ENCODE measurements at regions not wholly inside any gene's neighbourhood (a gene's known extent, or its start where the extent isn't known, plus 50 kb on each side); places are given as distances from the start of the nearest gene placed in this dataset.

- H3K18ac ChIP-seq (ENCODE audit: extremely low read depth, low read length) = no peak overlapping the region
- H2BK120ac ChIP-seq (replicated peaks; ENCODE audit: low read depth, low read length) = no peak overlapping the region
- no peak overlapping the region for H3K23ac ChIP-seq (ENCODE audit: insufficient read length)
- no peaks in the 10 kb centered on the region for H3K27me3 ChIP-seq (replicated peaks in 1 of 4; ENCODE audit: control insufficient read depth in 3 of 4, extremely low read depth in 1 of 4, insufficient read depth in 3 of 4, low read length in 3 of 4)
- WGBS, 2 experiments (ENCODE audit: extremely low coverage in 1 of 2, insufficient coverage in 1 of 2, insufficient read length in 1 of 2, insufficient replicate concordance in 2 of 2, low coverage in 1 of 2, low lambda C conversion rate in 2 of 2, missing lambda C conversion rate in 1 of 2) = 96% methylated on average over 2 of the region's 2 CpGs; no CpG with 5 or more reads in 1 of the 2 experiments
- no peak overlapping the region for H2BK20ac ChIP-seq (ENCODE audit: low read length)
- no peak overlapping the region for H3K4me2 ChIP-seq (ENCODE audit: insufficient read depth in 1 of 2, low read depth in 2 of 2, low read length in 2 of 2)
- H4K20me1 ChIP-seq (replicated peaks in 1 of 2; ENCODE audit: control insufficient read depth in 1 of 2, insufficient read depth in 2 of 2, low read length in 2 of 2) = no peaks in the 10 kb centered on the region
- no peak overlapping the region for H4K8ac ChIP-seq (ENCODE audit: extremely low read depth, insufficient read depth, low read length)
- no peaks in the 10 kb centered on the region for H3K9me3 ChIP-seq (ENCODE audit: insufficient read depth in 2 of 2, low read depth in 1 of 2, low read length in 1 of 2)
- H3K79me1 ChIP-seq (ENCODE audit: low read depth, low read length) = no peaks in the 10 kb centered on the region
- no peak overlapping the region for H2AK5ac ChIP-seq (ENCODE audit: low read depth, low read length)
- no peak overlapping the region for H3K14ac ChIP-seq (ENCODE audit: insufficient read length)
- H3K4me1 ChIP-seq (replicated peaks in 1 of 4; ENCODE audit: control insufficient read depth in 3 of 4, insufficient read depth in 4 of 4, low read length in 3 of 4) = no peaks in the 10 kb centered on the region
- no peak overlapping the region for H4K91ac ChIP-seq (replicated peaks; ENCODE audit: insufficient read length, low read length)
- H3K56ac ChIP-seq (replicated peaks; ENCODE audit: insufficient read length, low read depth, low read length) = no peak overlapping the region
- H3K23me2 ChIP-seq (ENCODE audit: low read depth, low read length) = no peaks in the 10 kb centered on the region
- no peak overlapping the region for H2AFZ ChIP-seq (ENCODE audit: low read length)
- no peaks in the 10 kb centered on the region for H3K36me3 ChIP-seq (ENCODE audit: control insufficient read depth in 2 of 4, insufficient read depth in 4 of 4, low read length in 3 of 4)
- H2BK12ac ChIP-seq (ENCODE audit: low read depth, low read length) = no peak overlapping the region
- ChIA-PET CTCF (ENCODE audit: partially characterized antibody) (no interaction called here), POLR2A (ENCODE audit: partially characterized antibody) (no interaction called here)
- no peak overlapping the region for H4K5ac ChIP-seq (ENCODE audit: insufficient read length, low read depth, low read length)
- no peak overlapping the region for H3K9ac ChIP-seq (replicated peaks in 1 of 4; ENCODE audit: extremely low read depth in 1 of 4, low read depth in 3 of 4, low read length in 3 of 4)
- H3K79me2 ChIP-seq (ENCODE audit: control insufficient read depth in 1 of 2, insufficient read depth in 2 of 2, low read length in 2 of 2) = no peaks in the 10 kb centered on the region
- H3K4me3 ChIP-seq (ENCODE audit: extremely low read depth in 1 of 4, insufficient read depth in 2 of 4, low read depth in 3 of 4, low read length in 4 of 4) = no peak overlapping the region
- H2BK15ac ChIP-seq (ENCODE audit: low read length) = no peak overlapping the region
- FAIRE-seq (no peak), DNase-seq (ENCODE audit: low read depth in 1 of 2, low spot score in 2 of 2) (no peak)
- no peak overlapping the region for H3K27ac ChIP-seq (ENCODE audit: low read depth, low read length)
- no peak overlapping the region for H3K4ac ChIP-seq (replicated peaks; ENCODE audit: insufficient read length, low read depth, low read length)
- H2BK5ac ChIP-seq (ENCODE audit: low read depth, low read length) = no peak overlapping the region
- TF ChIP-seq SP4 (IDR thresholded peaks at IDR 0.05; ENCODE audit: low read length) (no peak), POLR2A (IDR thresholded peaks at IDR 0.05; ENCODE audit: control extremely low read depth in 1 of 2, low read depth in 2 of 2, low read length in 2 of 2) (no peak), CBX5 (IDR thresholded peaks at IDR 0.05; ENCODE audit: low read depth, low read length) (no peak), CREB1 (IDR thresholded peaks at IDR 0.05) (no peak), HDAC2 (IDR thresholded peaks at IDR 0.05; ENCODE audit: borderline replicate concordance in 1 of 2, low read depth in 2 of 2, low read length in 2 of 2) (no peak), POLR2AphosphoS5 (IDR thresholded peaks at IDR 0.05; ENCODE audit: low read depth, low read length) (no peak), MAX (IDR thresholded peaks at IDR 0.05) (no peak), GABPA (IDR thresholded peaks at IDR 0.05; ENCODE audit: borderline replicate concordance, insufficient read depth, low read length) (no peak), NRF1 (IDR thresholded peaks at IDR 0.05; ENCODE audit: low read depth, low read length) (no peak), SP2 (IDR thresholded peaks at IDR 0.05; ENCODE audit: low read length) (no peak), EGR1 (IDR thresholded peaks at IDR 0.05; ENCODE audit: borderline replicate concordance, low read depth, low read length) (no peak), E2F6 (IDR thresholded peaks at IDR 0.05) (no peak), RBBP5 (IDR thresholded peaks at IDR 0.05; ENCODE audit: borderline replicate concordance, low read depth, low read length) (no peak), MAFK (IDR thresholded peaks at IDR 0.05; ENCODE audit: low read depth, low read length) (no peak), USF2 (IDR thresholded peaks at IDR 0.05; ENCODE audit: low read length) (no peak)
These were observed 55.2 kb upstream of the IL1RAPL2 start for GRCh38 chrX:104510801-104511200.

Measured in H1 (cell line).